CD4-positive, alpha-beta T cell (primary cell): ENCODE measurements at regions not wholly inside any gene's neighbourhood (a gene's known extent, or its start where the extent isn't known, plus 50 kb on each side); places are given as distances from the start of the nearest gene placed in this dataset.

Source experiments
- ATAC-seq: fragments of 200-7000 bp; cut with Tn5 transposase; one replicate; pipeline ENCODE4 v1.10.0; 2022; ENCODE audit warnings: mild to moderate bottlenecking; ENCODE audit not compliant: poor library complexity
- CTCF ChIA-PET: fragments of 350-600 bp; sonication (Branson Sonifier 250); formaldehyde crosslinking; loops from one replicate; lab custom pipeline; 2021; ENCODE audit warnings: antibody characterized with exemption, inconsistent platforms; lab: Charles Lee
- POLR2A ChIA-PET: fragments of 350-600 bp; sonication (Branson Sonifier 250); formaldehyde crosslinking; loops from one replicate; lab custom pipeline; 2021; ENCODE audit warnings: antibody characterized with exemption, inconsistent platforms; lab: Charles Lee
- DNase-seq, 14 experiments: peaks; one replicate each; pipeline ENCODE4 v3.0.0-alpha.2; 2013 to 2020; ENCODE audit warnings: mixed read lengths in 2 of 14
- H3K27ac ChIP-seq, 2 donors: one replicate each; pipeline versions ENCODE4 v1.5.1 to v1.7.0; 2013; ENCODE audit warnings: low read length in 2 of 2, low read depth in 1 of 2, mild to moderate bottlenecking in 1 of 2
- H3K27me3 ChIP-seq, 2 experiments: 1 replicate in 1 of 2; 2 replicates in 1 of 2; pipeline versions ENCODE4 v1.6.1 to v1.7.0; 2013; ENCODE audit warnings: low read length in 2 of 2, control low read depth in 1 of 2, mild to moderate bottlenecking in 1 of 2, moderate library complexity in 1 of 2; ENCODE audit not compliant: insufficient read depth in 2 of 2, control insufficient read depth in 1 of 2
- H3K36me3 ChIP-seq: one replicate; pipeline ENCODE4 v1.6.1; 2013; ENCODE audit warnings: low read length, control low read depth; ENCODE audit not compliant: insufficient read depth
- H3K4me1 ChIP-seq: one replicate; pipeline ENCODE4 v1.6.1; 2013; ENCODE audit warnings: low read length, control low read depth; ENCODE audit not compliant: insufficient read depth
- H3K4me3 ChIP-seq: one replicate; pipeline ENCODE4 v1.5.1; 2013; ENCODE audit warnings: mild to moderate bottlenecking, low read length, moderate library complexity
- H3K9me3 ChIP-seq, 2 experiments: 1 replicate in 1 of 2; 2 replicates in 1 of 2; pipeline versions ENCODE4 v1.6.1 to v1.7.0; 2013; ENCODE audit warnings: low read length in 2 of 2, mild to moderate bottlenecking in 2 of 2, control low read depth in 1 of 2, moderate library complexity in 1 of 2; ENCODE audit not compliant: control insufficient read depth in 1 of 2, insufficient read depth in 1 of 2
- H3K27ac Mint-ChIP-seq: one replicate; pipeline ENCODE4 v1.8.0; 2020; ENCODE audit warnings: mixed read lengths
- H3K27me3 Mint-ChIP-seq: one replicate; pipeline ENCODE4 v1.8.0; 2021; ENCODE audit warnings: mixed read lengths
- H3K36me3 Mint-ChIP-seq: one replicate; pipeline ENCODE4 v1.8.0; 2021; ENCODE audit warnings: low read depth, mixed read lengths
- H3K4me1 Mint-ChIP-seq: one replicate; pipeline ENCODE4 v1.8.0; 2021; ENCODE audit warnings: low read depth, mixed read lengths
- H3K4me3 Mint-ChIP-seq: one replicate; pipeline ENCODE4 v1.8.0; 2020; ENCODE audit warnings: mild to moderate bottlenecking, mixed read lengths
- H3K9me3 Mint-ChIP-seq: one replicate; pipeline ENCODE4 v1.8.0; 2020; ENCODE audit warnings: mixed read lengths
- intact Hi-C, 2 experiments: fragments of 100-400 bp; cut with DNase I in 1 of 2; cut with micrococcal nuclease in 1 of 2; formaldehyde crosslinking; loops; one replicate each; pipeline versions ENCODE4 v1.15.1 to v1.9.0; 2023 to 2025; cut with DNase I, micrococcal nuclease
- TF ChIP-seq, protein P1 (sequence below): fragments of 200-600 bp; IDR thresholded peaks from one replicate; pipeline ENCODE4 v1.8.0; 2022; ENCODE audit warnings: antibody characterized with exemption, mild to moderate bottlenecking

DNA sequence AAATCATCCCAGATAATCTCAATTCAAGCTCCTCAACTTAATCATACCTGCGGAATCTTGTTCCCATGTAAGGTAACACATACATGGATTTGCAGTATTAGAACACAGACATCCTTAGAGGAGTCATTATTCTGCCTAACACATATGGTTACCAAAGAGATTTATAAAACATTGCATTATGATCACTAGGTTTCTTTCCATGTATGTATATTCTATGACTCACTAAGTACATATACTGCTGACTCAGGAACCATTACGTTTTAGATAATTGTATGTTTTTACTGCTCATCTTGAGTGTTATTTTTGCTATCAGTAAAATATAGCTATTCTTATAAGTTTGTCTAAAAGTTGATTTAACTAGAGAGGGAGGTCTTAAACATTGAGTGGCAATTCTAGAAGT, 182.9 kb downstream of the SLITRK6 start:
- Mint-ChIP-seq H3K27me3 (no peaks in the 10 kb centered on the region), H3K27ac (no peak overlapping the region), H3K4me3 (no peak overlapping the region), H3K36me3 (no peaks in the 10 kb centered on the region), H3K9me3 (no peaks in the 10 kb centered on the region), H3K4me1 (no peaks in the 10 kb centered on the region)
- no peaks in the 10 kb centered on the region for H3K36me3 ChIP-seq
- H3K9me3 ChIP-seq = no peaks in the 10 kb centered on the region
- no peak overlapping the region for H3K4me3 ChIP-seq
- H3K27me3 ChIP-seq = no peaks in the 10 kb centered on the region
- TF ChIP-seq, protein P1, sequence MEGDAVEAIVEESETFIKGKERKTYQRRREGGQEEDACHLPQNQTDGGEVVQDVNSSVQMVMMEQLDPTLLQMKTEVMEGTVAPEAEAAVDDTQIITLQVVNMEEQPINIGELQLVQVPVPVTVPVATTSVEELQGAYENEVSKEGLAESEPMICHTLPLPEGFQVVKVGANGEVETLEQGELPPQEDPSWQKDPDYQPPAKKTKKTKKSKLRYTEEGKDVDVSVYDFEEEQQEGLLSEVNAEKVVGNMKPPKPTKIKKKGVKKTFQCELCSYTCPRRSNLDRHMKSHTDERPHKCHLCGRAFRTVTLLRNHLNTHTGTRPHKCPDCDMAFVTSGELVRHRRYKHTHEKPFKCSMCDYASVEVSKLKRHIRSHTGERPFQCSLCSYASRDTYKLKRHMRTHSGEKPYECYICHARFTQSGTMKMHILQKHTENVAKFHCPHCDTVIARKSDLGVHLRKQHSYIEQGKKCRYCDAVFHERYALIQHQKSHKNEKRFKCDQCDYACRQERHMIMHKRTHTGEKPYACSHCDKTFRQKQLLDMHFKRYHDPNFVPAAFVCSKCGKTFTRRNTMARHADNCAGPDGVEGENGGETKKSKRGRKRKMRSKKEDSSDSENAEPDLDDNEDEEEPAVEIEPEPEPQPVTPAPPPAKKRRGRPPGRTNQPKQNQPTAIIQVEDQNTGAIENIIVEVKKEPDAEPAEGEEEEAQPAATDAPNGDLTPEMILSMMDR = no peak
- DNase-seq (no peak), ATAC-seq (no peak)
- intact Hi-C loops = no loop called here
- POLR2A ChIA-PET = no interaction called here
- H3K4me1 ChIP-seq = no peaks in the 10 kb centered on the region
- H3K27ac ChIP-seq = no peak overlapping the region
- CTCF ChIA-PET = no interaction called here

- ATAC-seq (no peak), DNase-seq (no peak)
- Mint-ChIP-seq H3K4me3 (no peak overlapping the region), H3K4me1 (no peaks in the 10 kb centered on the region), H3K27ac (no peak overlapping the region), H3K9me3 (no peaks in the 10 kb centered on the region), H3K27me3 (no peaks in the 10 kb centered on the region), H3K36me3 (no peaks in the 10 kb centered on the region)
- TF ChIP-seq, protein P1 = no peak
- no peak overlapping the region for H3K4me3 ChIP-seq
- H3K27ac ChIP-seq = no peak overlapping the region
- H3K9me3 ChIP-seq = no peaks in the 10 kb centered on the region
- intact Hi-C loops = no loop called here
- no peaks in the 10 kb centered on the region for H3K4me1 ChIP-seq
- ChIA-PET CTCF (no interaction called here), POLR2A (no interaction called here)
- no peaks in the 10 kb centered on the region for H3K36me3 ChIP-seq
- no peaks in the 10 kb centered on the region for H3K27me3 ChIP-seq
These were observed 184.2 kb downstream of the SLITRK6 start for GRCh38 chr13:85615031-85615430.

DNA sequence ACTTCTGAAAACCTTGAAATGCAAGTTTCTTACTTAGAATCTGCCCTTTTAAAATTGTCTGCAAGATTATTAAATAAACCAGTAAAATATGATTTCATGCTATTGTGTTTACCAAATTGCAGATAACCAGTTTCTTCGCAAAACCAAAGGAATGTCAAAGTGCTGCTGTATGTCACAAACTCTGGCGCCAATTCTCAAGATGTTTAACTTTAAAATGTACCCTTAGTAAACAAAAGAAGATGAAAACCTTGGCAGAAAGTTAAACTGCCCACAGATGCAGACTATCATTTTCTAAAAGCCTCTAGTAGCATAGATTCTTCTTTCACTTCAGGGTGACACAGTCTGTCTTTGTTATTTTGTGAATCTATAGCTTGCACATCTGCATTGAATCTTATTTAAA, 189.2 kb downstream of the SLITRK6 start:
- no peak overlapping the region for H3K4me3 ChIP-seq
- ATAC-seq = no peak
- ChIA-PET POLR2A (no interaction called here), CTCF (no interaction called here)
- H3K27me3 ChIP-seq = no peaks in the 10 kb centered on the region
- no peak overlapping the region for H3K27ac Mint-ChIP-seq
- DNase-seq = no peak
- H3K27ac ChIP-seq = no peak overlapping the region
- TF ChIP-seq, protein P1 = no peak
- no peaks in the 10 kb centered on the region for H3K9me3 ChIP-seq
- no peaks in the 10 kb centered on the region for H3K4me1 ChIP-seq
- H3K27me3 Mint-ChIP-seq = no peaks in the 10 kb centered on the region
- H3K4me3 Mint-ChIP-seq = no peak overlapping the region
- no peaks in the 10 kb centered on the region for H3K36me3 ChIP-seq
- intact Hi-C loops = no loop called here
- no peaks in the 10 kb centered on the region for H3K4me1 Mint-ChIP-seq
- no peaks in the 10 kb centered on the region for H3K36me3 Mint-ChIP-seq
- no peaks in the 10 kb centered on the region for H3K9me3 Mint-ChIP-seq
